Activated CD4-positive, alpha-beta T cell treated with anti-CD3 and anti-CD28 coated beads, Interleukin-2, amount 50 U/mL, for 16 hours (primary cell): ENCODE measurements at regions not wholly inside any gene's neighbourhood (a gene's known extent, or its start where the extent isn't known, plus 50 kb on each side); places are given as distances from the start of the nearest gene placed in this dataset.

Experiments
- DNase-seq: peaks from one replicate; pipeline ENCODE4 v3.0.0-alpha.2; 2020

DNA sequence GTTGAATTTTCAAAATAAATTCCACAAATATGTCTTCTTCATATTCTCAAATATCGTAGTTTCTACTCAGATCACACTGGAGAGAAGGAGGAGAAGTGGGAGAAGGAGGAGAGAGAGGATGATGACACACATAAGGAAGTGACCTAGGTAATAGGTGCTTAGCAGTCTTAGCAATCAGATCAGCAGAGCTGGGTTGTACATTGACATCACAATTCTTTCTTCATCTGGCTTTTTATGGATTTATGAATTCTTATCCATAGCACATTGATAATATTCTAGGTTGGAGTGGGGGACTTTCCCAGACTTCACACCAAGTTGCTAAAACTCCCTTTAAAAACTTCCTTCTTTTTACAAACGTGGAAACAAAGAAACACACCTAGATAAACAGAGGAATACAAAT is 86.9 kb downstream of the FGF9 start:
- DNase-seq = no peak

GRCh38 chr13:21758441-21758840 is 87.6 kb downstream of the FGF9 start:
- no peak for DNase-seq

- no peak for DNase-seq
Measured at GRCh38 chr13:21759463-21759862, 88.6 kb downstream of the FGF9 start.

DNA sequence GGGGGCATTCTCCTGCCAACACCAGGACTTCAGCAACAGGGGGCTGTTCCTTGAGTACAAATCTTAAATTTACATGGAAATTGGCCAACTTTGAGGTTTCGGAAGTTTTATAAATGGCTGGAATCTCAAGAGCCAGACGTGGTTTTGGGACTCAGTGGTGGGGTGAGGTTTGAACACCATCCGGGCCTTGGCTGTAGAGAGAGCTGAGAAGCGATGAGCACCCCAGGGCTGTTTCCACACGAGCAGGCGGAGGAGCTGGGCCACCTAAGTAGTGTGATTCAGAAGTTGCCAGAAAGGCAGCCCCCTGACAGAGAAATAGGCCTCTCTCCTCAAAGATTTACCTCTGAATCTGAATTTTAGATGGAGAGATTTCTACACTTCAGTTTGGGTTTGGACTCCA is 89.0 kb downstream of the FGF9 start:
- DNase-seq = no peak

- DNase-seq = no peak
Measured at GRCh38 chr13:21761770-21762169, 90.9 kb downstream of the FGF9 start.

GRCh38 chr13:21762512-21762911 is 91.6 kb downstream of the FGF9 start:
- no peak for DNase-seq

DNA sequence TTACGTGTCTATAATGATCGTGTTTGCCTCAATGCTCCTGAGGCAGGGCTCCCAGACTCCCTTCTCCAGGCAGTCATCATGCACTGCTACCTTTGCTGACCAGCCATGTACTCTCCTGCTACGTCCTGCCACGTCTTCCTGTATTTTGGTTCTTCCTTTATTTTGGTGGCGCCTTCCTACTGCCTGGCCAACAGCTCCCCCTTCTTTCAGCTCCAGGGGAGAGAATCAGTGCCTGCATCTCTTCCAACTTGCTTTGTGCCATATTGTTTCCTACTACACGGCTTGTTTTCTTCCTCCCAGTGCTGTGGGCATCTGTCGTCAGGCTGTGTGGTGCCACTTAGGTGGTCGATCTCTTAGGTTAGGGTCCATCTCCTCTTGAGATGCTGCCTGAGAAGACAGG is 96.2 kb downstream of the FGF9 start:
- no peak for DNase-seq

DNA sequence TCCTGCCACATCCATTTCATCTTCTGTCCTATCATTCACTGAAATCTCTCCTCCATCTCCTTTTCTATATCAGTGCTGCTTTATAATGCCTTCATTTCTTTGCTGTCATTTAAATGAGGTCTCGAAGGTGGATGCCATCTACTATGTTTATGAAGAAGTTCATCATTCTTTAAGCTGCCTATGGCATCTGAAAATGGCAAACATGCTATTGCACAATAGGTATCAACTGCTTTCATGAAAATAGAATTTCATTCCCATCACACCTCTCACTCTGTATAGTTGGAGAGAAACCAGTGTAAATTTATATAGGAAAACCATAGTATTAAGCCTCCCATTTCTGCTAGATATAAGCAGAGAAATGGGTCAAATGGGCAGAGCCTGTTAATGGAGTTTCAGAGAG is 100.2 kb downstream of the FGF9 start:
- DNase-seq = no peak

DNA sequence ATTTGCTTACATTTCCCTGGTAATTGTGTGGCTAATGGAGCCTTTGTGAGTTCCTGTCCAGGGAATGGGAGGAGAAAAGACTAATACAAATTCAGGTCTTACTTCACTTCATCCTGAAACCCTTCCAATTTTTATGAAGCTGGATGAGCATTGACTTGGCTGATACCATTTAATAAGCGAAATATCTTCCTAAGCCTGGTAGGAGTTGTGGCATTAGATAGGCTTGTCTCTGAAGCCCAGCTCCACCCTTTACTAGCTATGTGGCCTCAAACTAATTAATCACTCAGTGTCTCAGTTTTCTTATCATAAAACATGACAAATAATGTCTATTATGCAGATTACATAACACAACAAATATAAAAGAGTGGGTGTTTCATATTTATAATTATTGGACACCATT is 106.3 kb downstream of the FGF9 start:
- DNase-seq = no peak

DNA sequence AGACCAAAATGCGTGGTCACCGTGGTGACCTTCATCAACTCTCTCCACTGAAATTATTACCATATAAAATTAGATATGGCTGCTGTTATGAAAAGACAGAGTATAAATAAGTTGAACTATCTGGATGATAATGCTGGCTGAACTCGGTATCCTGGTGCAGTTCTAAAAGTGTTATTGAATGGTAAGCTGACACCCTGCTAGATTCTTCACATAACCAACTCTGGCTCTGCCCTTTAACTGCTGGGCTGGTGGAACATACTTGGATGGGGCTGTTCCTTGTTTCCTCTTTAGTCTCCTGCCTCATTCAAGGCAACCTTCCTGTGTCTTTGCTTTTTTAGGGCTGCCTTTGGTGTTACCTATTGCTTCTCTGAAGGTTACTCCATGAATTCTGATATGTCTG is 106.9 kb downstream of the FGF9 start:
- no peak for DNase-seq

DNA sequence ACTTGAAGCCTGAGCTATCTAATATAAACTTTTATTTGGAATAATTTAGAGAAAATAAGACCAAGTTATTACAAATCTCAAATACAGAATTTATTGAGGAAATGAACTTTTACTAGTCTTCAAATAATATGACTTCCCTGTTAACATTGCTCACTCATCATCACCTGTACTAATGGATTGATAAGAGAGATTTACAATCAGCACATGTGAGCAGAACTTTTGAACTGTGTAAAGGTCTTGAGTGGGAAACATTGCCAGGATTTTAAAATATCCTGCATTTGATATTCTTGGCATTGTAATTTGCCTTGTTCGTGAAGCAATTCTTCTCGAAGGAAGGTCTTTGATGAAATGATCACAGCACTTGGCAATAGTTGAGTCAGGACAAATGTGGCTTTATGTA is 111.9 kb downstream of the FGF9 start:
- DNase-seq = no peak

DNA sequence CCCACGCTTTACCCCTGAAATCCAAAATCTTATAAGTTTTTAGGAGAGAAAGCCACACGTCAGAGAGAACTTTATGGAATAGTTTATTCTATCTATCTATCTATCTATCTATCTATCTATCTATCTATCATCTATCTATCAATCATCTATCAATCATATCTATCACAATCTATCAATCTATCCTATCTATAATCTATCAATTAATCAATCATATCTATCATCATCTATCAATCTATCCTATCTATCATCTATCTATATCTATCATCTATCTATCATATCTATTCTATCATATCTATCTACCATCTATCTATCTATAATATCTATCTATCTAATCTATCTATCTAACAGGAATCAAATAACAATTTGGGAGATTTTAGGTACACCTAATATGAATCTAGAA is 115.1 kb downstream of the FGF9 start:
- DNase-seq = no peak

DNA sequence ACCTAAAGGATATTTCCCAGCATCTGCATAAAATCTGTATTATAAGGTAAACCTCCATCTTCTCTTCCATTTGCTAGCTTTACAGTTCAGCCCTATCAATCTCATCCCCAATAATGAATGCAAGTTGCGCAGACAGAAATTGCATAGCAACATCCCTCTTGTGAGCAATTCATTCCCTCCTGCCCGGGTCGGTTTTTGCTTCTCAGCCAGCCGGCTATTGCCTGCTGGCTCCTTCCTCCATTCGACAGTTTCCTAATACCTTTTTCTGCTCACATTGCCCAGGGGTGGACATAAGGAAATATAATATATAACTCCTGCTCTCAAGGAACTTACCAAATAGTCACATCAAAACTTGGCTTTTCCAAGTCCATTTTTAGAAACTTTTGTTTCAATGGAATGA is 125.2 kb downstream of the FGF9 start:
- DNase-seq = no peak

GRCh38 chr13:21796775-21797514 is 126.1 kb downstream of the FGF9 start:
- no peak for DNase-seq

DNA sequence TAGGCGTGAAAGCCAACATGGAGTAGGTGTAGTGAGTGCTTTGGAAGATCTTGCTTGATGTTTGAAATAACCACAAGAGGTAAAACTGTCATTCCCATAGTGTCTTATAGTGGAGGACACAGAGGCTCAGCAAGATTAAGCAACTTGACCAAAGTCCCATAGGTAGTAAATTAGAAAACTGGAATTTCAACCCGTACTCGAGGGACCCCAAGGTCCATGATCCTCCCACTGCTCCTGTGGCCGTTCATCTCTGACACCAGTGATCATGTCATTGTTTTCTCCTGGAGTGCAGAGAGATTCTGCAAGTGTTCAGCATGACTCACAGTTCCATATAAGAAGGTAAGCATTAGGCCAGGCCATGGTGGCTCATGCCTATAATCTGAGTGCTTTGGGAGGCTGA is 126.9 kb downstream of the FGF9 start:
- no peak for DNase-seq

GRCh38 chr13:21798181-21798580 is 127.3 kb downstream of the FGF9 start:
- no peak for DNase-seq

DNA sequence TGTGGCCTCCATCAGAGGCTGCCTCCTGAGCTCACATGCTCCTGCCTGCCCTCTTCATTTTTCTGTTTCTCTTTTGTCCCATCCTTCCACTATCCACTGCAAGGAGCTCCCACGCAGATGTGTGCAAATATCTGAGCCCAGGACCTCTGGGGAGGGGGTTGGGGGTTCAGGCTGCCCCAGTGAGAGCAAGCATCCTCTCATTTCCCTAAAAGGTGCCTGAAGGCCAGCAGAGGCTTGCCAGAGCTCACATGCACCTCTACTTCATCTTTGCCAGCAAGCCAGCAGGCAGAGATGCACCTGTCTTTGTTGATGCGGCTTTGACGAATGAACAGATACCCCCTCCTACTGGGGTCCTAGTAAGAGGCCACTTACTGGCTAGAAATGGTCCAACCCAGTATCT is 128.8 kb downstream of the FGF9 start:
- no peak for DNase-seq

- DNase-seq = no peak
Measured at GRCh38 chr13:21800837-21801616, 130.2 kb downstream of the FGF9 start.

GRCh38 chr13:21805733-21806132 is 134.9 kb downstream of the FGF9 start:
- no peak for DNase-seq

GRCh38 chr13:21812192-21812626 is 141.3 kb downstream of the FGF9 start:
- no peak for DNase-seq

DNA sequence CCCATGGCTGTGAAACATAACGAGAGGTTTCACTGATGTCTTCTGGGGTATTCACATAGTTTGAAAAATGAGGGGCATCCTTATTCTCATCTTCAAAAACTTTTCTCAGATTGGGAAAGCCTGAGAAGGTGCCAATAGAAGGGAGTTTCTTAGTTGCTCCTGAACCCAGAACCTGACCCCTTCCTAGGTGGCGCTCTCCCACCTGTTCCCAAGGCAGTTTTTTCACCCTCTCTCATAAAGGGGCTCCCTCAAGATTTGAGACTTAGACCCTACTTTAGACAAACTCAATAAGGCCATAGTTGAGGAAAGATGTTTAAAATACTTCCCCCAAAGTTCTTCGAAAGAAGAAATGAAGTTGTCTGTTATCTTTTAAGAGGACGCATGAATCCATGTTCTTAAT is 142.2 kb downstream of the FGF9 start:
- no peak for DNase-seq

GRCh38 chr13:21813844-21814243 is 143.0 kb downstream of the FGF9 start:
- DNase-seq = no peak

DNA sequence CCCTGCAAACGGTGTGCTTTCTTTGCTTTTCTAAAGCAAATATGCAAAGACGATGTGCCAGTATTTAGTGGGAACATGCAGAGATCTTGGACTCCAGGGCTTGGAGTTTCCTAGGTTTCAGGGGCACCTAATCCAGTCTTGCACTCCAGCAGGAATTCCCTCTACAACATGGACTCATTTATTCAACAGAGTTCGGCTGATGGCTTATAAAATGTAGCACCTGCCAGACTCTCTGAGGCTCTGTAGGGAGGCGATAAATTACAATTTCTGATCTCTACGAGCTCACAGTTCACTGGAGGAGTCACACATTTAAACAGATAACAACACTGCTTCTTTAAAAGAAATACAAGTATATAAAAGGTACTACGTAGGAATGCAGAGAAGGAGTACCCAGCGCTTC is 143.7 kb downstream of the FGF9 start:
- DNase-seq = no peak

DNA sequence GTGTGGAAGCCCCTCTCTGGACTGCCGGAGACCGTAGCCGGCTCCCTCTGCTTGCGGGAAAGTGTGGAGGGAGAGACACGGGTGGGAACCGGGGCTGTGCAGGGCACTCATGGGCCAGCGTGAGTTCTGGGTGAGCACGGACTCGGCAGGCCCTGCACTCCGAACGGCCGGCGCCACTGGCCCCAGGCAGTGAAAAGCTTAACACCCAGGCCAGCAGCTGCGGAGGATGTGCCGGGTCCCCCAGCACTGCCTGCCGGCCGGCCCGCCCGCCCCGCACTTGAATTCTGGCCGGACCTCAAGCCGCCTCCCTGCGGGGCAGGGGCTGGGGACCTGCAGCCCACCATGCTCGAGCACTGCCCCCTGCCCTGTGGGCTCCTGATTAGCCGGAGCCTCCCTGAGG is 147.0 kb downstream of the FGF9 start:
- no peak for DNase-seq

GRCh38 chr13:21822029-21822428 is 151.2 kb downstream of the FGF9 start:
- DNase-seq = no peak
